ENCODE measurements at regions not wholly inside any gene's neighbourhood (a gene's known extent, or its start where the extent isn't known, plus 50 kb on each side); places are given as distances from the start of the nearest gene placed in this dataset.

DNA sequence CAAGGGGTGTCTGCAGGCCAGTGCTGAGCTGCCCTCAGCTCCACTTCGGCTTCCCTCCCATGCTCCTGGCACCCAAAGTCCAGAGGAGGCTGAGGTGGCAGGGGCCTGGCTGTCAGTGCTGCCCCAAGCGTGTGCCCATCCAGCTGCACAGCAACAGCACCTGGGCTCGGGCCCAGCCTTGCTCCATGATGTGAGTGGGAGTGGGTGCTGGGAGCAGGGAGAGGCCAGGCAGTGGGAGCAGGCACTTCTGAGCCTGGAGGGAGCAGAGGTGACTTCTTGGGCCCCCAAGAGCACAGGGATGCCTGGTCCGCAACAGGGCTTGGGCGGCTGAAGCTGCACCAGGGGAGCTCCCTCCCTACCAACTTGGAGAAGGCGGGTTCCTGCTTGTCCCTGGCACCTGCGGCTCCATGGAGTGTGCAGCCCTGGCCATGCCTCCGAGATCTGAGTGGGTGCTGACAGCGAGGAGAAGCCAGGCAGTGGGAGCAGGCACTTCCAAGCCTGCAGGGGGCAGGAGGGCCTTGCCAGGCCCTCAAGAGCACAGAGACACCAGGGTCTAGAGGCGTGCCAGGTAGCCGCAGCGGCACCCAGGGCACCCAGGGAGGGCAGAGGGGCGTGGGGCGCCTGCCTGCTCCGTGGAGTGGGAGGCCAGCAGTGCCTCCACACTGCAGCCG, 366.7 kb upstream of the SGO1 start:
- TF ChIP-seq EP300 (IDR thresholded peaks at IDR 0.05) (no peak), POLR2A (IDR thresholded peaks at IDR 0.05) (no peak)
- TF ChIP-seq, protein P1, sequence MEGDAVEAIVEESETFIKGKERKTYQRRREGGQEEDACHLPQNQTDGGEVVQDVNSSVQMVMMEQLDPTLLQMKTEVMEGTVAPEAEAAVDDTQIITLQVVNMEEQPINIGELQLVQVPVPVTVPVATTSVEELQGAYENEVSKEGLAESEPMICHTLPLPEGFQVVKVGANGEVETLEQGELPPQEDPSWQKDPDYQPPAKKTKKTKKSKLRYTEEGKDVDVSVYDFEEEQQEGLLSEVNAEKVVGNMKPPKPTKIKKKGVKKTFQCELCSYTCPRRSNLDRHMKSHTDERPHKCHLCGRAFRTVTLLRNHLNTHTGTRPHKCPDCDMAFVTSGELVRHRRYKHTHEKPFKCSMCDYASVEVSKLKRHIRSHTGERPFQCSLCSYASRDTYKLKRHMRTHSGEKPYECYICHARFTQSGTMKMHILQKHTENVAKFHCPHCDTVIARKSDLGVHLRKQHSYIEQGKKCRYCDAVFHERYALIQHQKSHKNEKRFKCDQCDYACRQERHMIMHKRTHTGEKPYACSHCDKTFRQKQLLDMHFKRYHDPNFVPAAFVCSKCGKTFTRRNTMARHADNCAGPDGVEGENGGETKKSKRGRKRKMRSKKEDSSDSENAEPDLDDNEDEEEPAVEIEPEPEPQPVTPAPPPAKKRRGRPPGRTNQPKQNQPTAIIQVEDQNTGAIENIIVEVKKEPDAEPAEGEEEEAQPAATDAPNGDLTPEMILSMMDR (IDR thresholded peaks at IDR 0.05): no peak
